SK-N-SH (cell line): ENCODE measurements at regions not wholly inside any gene's neighbourhood (a gene's known extent, or its start where the extent isn't known, plus 50 kb on each side); places are given as distances from the start of the nearest gene placed in this dataset.

Experiments
- CTCF ChIA-PET: fragments of 300-600, 350-600 bp; formaldehyde crosslinking; extraction: SDS; loops from one replicate; lab custom pipeline; 2021; lab: Yijun Ruan, JAX
- POLR2A ChIA-PET: fragments of 350-600 bp; sonication (Branson Sonifier 250); formaldehyde crosslinking; extraction: SDS; loops from one replicate; lab custom pipeline; 2020; ENCODE audit warnings: antibody characterized with exemption, inconsistent platforms; lab: Yijun Ruan, JAX
- DNase-seq: peaks from one replicate; pipeline ENCODE4 v3.0.0; 2012
- H2AFZ ChIP-seq: fragments of 200-600 bp; sonication (generic); 2 replicates; pipeline ENCODE4 v1.8.1; 2016; ENCODE audit warnings: antibody characterized with exemption, mild to moderate bottlenecking, low read depth
- H3F3A ChIP-seq: fragments of 200-600 bp; sonication (generic); replicated peaks from 2 replicates; pipeline ENCODE3; 2016; ENCODE audit warnings: antibody characterized with exemption, mild to moderate bottlenecking; ENCODE audit not compliant: insufficient read depth
- H3K27ac ChIP-seq, 2 experiments: fragments of 200-500 bp in 1 of 2; fragments of 200-600 bp in 1 of 2; sonication (Bioruptor generic) in 1 of 2; sonication (generic), shearing (Covaris generic) in 1 of 2; 2 replicates each; pipeline versions ENCODE4 v1.5.1 to v1.6.1; 2014 to 2016; ENCODE audit warnings: low read depth in 2 of 2, inconsistent platforms in 1 of 2, low read length in 1 of 2, mild to moderate bottlenecking in 1 of 2, mixed read lengths in 1 of 2
- H3K27me3 ChIP-seq: fragments of 200-600 bp; sonication (generic), shearing (Covaris generic); 2 replicates; pipeline ENCODE4 v1.6.1; 2016; ENCODE audit warnings: mixed run types; ENCODE audit not compliant: insufficient read depth
- H3K36me3 ChIP-seq, 2 experiments: fragments of 200-500 bp in 1 of 2; fragments of 200-600 bp in 1 of 2; sonication (Bioruptor generic) in 1 of 2; sonication (generic) in 1 of 2; replicated peaks in 1 of 2; 2 replicates each; pipeline versions ENCODE3 to v1.5.1; 2014 to 2016; ENCODE audit warnings: low read length in 1 of 2, mild to moderate bottlenecking in 1 of 2; ENCODE audit not compliant: insufficient read depth in 2 of 2, control insufficient read depth in 1 of 2
- H3K4me1 ChIP-seq, 2 experiments: fragments of 200-500 bp in 1 of 2; fragments of 200-600 bp in 1 of 2; sonication (Bioruptor generic) in 1 of 2; sonication (generic), shearing (Covaris generic) in 1 of 2; 2 replicates each; pipeline versions ENCODE4 v1.5.1 to v1.6.1; 2014 to 2016; ENCODE audit warnings: low read depth in 1 of 2, low read length in 1 of 2, mixed run types in 1 of 2; ENCODE audit not compliant: insufficient read depth in 2 of 2, control insufficient read depth in 1 of 2
- H3K4me2 ChIP-seq: fragments of 200-600 bp; sonication (generic), shearing (Covaris generic); 2 replicates; pipeline ENCODE4 v1.6.1; 2017; ENCODE audit warnings: mixed run types
- H3K4me3 ChIP-seq, 2 experiments: fragments of 200-500 bp in 1 of 2; fragments of 200-600 bp in 1 of 2; sonication (Bioruptor generic) in 1 of 2; sonication (generic), shearing (Covaris generic) in 1 of 2; 2 replicates each; pipeline versions ENCODE4 v1.5.1 to v1.8.1; 2014 to 2016; ENCODE audit warnings: low read depth in 2 of 2, inconsistent platforms in 1 of 2, low read length in 1 of 2, mild to moderate bottlenecking in 1 of 2, mixed read lengths in 1 of 2, moderate library complexity in 1 of 2
- H3K79me2 ChIP-seq: fragments of 200-600 bp; sonication (generic); 2 replicates; pipeline ENCODE4 v1.8.1; 2017; ENCODE audit warnings: mild to moderate bottlenecking; ENCODE audit not compliant: insufficient read depth
- H3K9ac ChIP-seq: fragments of 200-600 bp; sonication (generic); 2 replicates; pipeline ENCODE4 v1.6.1; 2017; ENCODE audit warnings: mixed run types
- H3K9me2 ChIP-seq: fragments of 200-600 bp; sonication (generic); 2 replicates; pipeline ENCODE4 v1.6.1; 2017; ENCODE audit warnings: mixed run types
- H3K9me3 ChIP-seq: fragments of 200-600 bp; sonication (generic); 2 replicates; pipeline ENCODE4 v1.6.1; 2017; ENCODE audit warnings: mixed run types, mild to moderate bottlenecking, moderate library complexity
- H4K20me1 ChIP-seq: fragments of 200-600 bp; sonication (generic); 2 replicates; pipeline ENCODE4 v1.6.1; 2017; ENCODE audit warnings: mild to moderate bottlenecking, mixed run types; ENCODE audit not compliant: insufficient read depth
- EP300 ChIP-seq, 2 experiments: IDR thresholded peaks; 2 replicates each; pipeline versions ENCODE4 v1.4.0 to v1.6.1; 2012; ENCODE audit warnings: borderline replicate concordance in 1 of 2, low read depth in 1 of 2, low read length in 1 of 2
- EZH2phosphoT487 ChIP-seq: fragments of 200-600 bp; sonication (generic); IDR thresholded peaks from 2 replicates; pipeline ENCODE4 v1.6.1; 2017; ENCODE audit warnings: low read depth, mixed run types, mild to moderate bottlenecking, antibody characterized with exemption, moderate library complexity, borderline replicate concordance
- FOXJ3 ChIP-seq: sonication (generic); formaldehyde crosslinking; IDR thresholded peaks from 2 replicates; pipeline ENCODE4 v1.5.1; 2020; ENCODE audit warnings: mild to moderate bottlenecking, missing genetic modification reagents
- JUND ChIP-seq: IDR thresholded peaks from 2 replicates; pipeline ENCODE4 v1.4.0; 2012
- MEF2A ChIP-seq: IDR thresholded peaks from 2 replicates; pipeline ENCODE4 v1.4.0; 2012; ENCODE audit warnings: low read depth, borderline replicate concordance
- MXI1 ChIP-seq: IDR thresholded peaks from 2 replicates; pipeline ENCODE4 v1.6.1; 2012; ENCODE audit warnings: mild to moderate bottlenecking, low read depth, low read length, improper control_type of control experiment
- POLR2AphosphoS5 ChIP-seq: IDR thresholded peaks from 2 replicates; pipeline ENCODE4 v1.6.1; 2012; ENCODE audit warnings: low read depth, low read length
- RAD21 ChIP-seq: IDR thresholded peaks from 2 replicates; pipeline ENCODE4 v1.6.1; 2012; ENCODE audit warnings: mild to moderate bottlenecking, low read length
- RCOR1 ChIP-seq: fragments of 150-350 bp; IDR thresholded peaks from 2 replicates; pipeline ENCODE4 v1.6.1; 2017; ENCODE audit warnings: antibody characterized with exemption, low read length
- TCF12 ChIP-seq: IDR thresholded peaks from 2 replicates; pipeline ENCODE4 v1.4.0; 2012
- TEAD4 ChIP-seq: IDR thresholded peaks from 2 replicates; pipeline ENCODE4 v1.4.0; 2012; ENCODE audit warnings: mild to moderate bottlenecking, borderline replicate concordance; ENCODE audit not compliant: insufficient read depth
- YY1 ChIP-seq: IDR thresholded peaks from 2 replicates; pipeline ENCODE4 v1.4.0; 2012; ENCODE audit warnings: low read depth, mild to moderate bottlenecking
- WGBS: methylation state at CpG from one replicate; pipeline ENCODE4 v1.1.6; 2017; ENCODE audit warnings: low lambda C conversion rate; 5-methylcytosine and 5-hydroxymethylcytosine counted together
- TF ChIP-seq, protein P1 (sequence below): fragments of 150-350 bp; IDR thresholded peaks from 2 replicates; pipeline ENCODE4 v1.6.1; 2016; ENCODE audit warnings: mild to moderate bottlenecking, low read depth, low read length
- TF ChIP-seq, protein P2 (sequence below): IDR thresholded peaks from 2 replicates; pipeline ENCODE4 v1.4.0; 2012; ENCODE audit warnings: low read depth
- TF ChIP-seq, protein P3 (sequence below): fragments of 200-600 bp; sonication (generic); IDR thresholded peaks from 2 replicates; pipeline ENCODE4 v1.6.1; 2017; ENCODE audit warnings: antibody characterized with exemption, mild to moderate bottlenecking, moderate library complexity
- TF ChIP-seq, protein P4 (sequence below): fragments of 150-350 bp; IDR thresholded peaks from 2 replicates; pipeline ENCODE4 v1.6.1; 2017; ENCODE audit warnings: antibody characterized with exemption, low read length, low read depth, borderline replicate concordance

DNA sequence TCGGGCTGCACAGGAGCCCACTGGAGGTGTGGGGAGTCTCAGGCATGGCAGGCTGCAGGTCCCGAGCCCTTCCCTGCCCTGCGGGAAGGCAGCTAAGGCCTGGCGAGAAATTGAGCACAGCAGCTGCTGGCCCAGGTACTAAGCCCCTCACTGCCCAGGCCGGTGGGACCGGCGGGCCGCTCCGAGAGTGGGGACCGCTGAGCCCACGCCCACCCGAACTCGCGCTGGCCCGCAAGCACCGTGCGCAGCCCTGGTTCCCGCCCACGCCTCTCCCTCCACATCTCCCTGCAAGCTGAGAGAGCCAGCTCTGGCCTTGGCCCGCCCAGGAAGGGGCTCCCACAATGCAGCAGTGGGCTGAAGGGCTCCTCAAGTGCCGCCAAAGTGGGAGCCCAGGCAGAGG lies 82.0 kb upstream of the NEIL3 start:
- whole genome bisulfite sequencing = 83% methylated on average over 11 of the region's 21 CpGs
- Histone ChIP-seq H3K9me3 (no peaks in the 10 kb centered on the region), H3K9me2 (no peaks in the 10 kb centered on the region), H3K4me2 (no peak overlapping the region), H3F3A (no peaks in the 10 kb centered on the region)
- CTCF ChIA-PET = interaction anchor here (0.9 kb wide), 1 partner anchor 23 kb away, joined by 3 read pairs; no protein-coding TSS in a partner anchor
- TF ChIP-seq JUND (no peak), MEF2A (no peak), TCF12 (no peak)
- TF ChIP-seq, all 33 proteins: peak for 0
- H3K79me2 ChIP-seq = no peaks in the 10 kb centered on the region
- no peak overlapping the region for H3K27ac ChIP-seq
- H4K20me1 ChIP-seq = no peaks in the 10 kb centered on the region
- POLR2A ChIA-PET = no interaction called here
- H3K9ac ChIP-seq = no peak overlapping the region
- no peaks in the 10 kb centered on the region for H3K27me3 ChIP-seq
- no peak overlapping the region for H2AFZ ChIP-seq
- no peaks in the 10 kb centered on the region for H3K36me3 ChIP-seq
- H3K4me1 ChIP-seq = no peaks in the 10 kb centered on the region
- H3K4me3 ChIP-seq = no peak overlapping the region
- DNase-seq = no peak

DNA sequence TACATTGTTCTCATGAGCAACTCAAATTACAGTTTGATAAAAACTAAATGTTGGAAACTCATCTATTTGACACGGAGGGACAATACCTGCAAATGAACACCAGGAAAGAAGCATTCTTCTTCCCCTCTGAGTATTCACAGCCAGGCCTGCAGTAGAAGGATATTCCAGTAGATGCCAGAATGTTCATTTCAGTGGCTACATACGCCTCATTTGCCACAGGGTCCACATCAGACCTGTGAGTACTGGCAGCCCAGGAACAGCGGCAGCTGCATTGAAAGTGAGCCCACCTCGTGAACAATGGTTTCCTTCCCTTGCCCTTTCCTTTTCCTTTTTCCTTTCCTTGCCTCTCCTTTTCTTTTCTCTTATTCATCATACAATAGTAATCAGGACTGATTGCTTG lies 81.1 kb upstream of the NEIL3 start:
- no peak overlapping the region for H3K27ac ChIP-seq
- no peaks in the 10 kb centered on the region for H3K9me3 ChIP-seq
- H4K20me1 ChIP-seq = no peaks in the 10 kb centered on the region
- no peak for DNase-seq
- H3F3A ChIP-seq = no peaks in the 10 kb centered on the region
- H3K36me3 ChIP-seq = no peaks in the 10 kb centered on the region
- H3K4me3 ChIP-seq = no peak overlapping the region
- no peaks in the 10 kb centered on the region for H3K9me2 ChIP-seq
- CTCF ChIA-PET = interaction anchor here (0.9 to 1.0 kb wide), 2 partner anchors 22 to 181 kb away, joined by 3 read pairs; no protein-coding TSS in a partner anchor
- H3K9ac ChIP-seq = no peak overlapping the region
- no peaks in the 10 kb centered on the region for H3K27me3 ChIP-seq
- WGBS = 93% methylated on average over 4 of the region's 4 CpGs
- POLR2A ChIA-PET = no interaction called here
- no peaks in the 10 kb centered on the region for H3K79me2 ChIP-seq
- TF ChIP-seq JUND (no peak), EP300 (IDR thresholded peaks at IDR 0.05; ENCODE audit: borderline replicate concordance in 1 of 2, low read depth in 1 of 2, low read length in 1 of 2) (no peak), POLR2AphosphoS5 (no peak), YY1 (no peak), EZH2phosphoT487 (no peak), TCF12 (no peak), RCOR1 (no peak), RAD21 (no peak), TEAD4 (no peak), FOXJ3 (CRISPR knock-in tag) (no peak), MXI1 (no peak)
- TF ChIP-seq, protein P1, sequence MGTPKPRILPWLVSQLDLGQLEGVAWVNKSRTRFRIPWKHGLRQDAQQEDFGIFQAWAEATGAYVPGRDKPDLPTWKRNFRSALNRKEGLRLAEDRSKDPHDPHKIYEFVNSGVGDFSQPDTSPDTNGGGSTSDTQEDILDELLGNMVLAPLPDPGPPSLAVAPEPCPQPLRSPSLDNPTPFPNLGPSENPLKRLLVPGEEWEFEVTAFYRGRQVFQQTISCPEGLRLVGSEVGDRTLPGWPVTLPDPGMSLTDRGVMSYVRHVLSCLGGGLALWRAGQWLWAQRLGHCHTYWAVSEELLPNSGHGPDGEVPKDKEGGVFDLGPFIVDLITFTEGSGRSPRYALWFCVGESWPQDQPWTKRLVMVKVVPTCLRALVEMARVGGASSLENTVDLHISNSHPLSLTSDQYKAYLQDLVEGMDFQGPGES = no peak
- TF ChIP-seq, protein P2, sequence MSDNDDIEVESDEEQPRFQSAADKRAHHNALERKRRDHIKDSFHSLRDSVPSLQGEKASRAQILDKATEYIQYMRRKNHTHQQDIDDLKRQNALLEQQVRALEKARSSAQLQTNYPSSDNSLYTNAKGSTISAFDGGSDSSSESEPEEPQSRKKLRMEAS = no peak
- TF ChIP-seq, protein P3, sequence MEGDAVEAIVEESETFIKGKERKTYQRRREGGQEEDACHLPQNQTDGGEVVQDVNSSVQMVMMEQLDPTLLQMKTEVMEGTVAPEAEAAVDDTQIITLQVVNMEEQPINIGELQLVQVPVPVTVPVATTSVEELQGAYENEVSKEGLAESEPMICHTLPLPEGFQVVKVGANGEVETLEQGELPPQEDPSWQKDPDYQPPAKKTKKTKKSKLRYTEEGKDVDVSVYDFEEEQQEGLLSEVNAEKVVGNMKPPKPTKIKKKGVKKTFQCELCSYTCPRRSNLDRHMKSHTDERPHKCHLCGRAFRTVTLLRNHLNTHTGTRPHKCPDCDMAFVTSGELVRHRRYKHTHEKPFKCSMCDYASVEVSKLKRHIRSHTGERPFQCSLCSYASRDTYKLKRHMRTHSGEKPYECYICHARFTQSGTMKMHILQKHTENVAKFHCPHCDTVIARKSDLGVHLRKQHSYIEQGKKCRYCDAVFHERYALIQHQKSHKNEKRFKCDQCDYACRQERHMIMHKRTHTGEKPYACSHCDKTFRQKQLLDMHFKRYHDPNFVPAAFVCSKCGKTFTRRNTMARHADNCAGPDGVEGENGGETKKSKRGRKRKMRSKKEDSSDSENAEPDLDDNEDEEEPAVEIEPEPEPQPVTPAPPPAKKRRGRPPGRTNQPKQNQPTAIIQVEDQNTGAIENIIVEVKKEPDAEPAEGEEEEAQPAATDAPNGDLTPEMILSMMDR = no peak
- TF ChIP-seq, protein P4, sequence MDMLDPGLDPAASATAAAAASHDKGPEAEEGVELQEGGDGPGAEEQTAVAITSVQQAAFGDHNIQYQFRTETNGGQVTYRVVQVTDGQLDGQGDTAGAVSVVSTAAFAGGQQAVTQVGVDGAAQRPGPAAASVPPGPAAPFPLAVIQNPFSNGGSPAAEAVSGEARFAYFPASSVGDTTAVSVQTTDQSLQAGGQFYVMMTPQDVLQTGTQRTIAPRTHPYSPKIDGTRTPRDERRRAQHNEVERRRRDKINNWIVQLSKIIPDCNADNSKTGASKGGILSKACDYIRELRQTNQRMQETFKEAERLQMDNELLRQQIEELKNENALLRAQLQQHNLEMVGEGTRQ = no peak
- peak overlapping the region; percentile 39; the same call in 1 of the 2 replicates for H2AFZ ChIP-seq
- no peak overlapping the region for H3K4me2 ChIP-seq
- H3K4me1 ChIP-seq = no peaks in the 10 kb centered on the region
